ELF-1 (cell line): ENCODE measurements at regions not wholly inside any gene's neighbourhood (a gene's known extent, or its start where the extent isn't known, plus 50 kb on each side); places are given as distances from the start of the nearest gene placed in this dataset.
"Not testable (repeated sequence)": the region's sequence is repeated elsewhere in the genome, so short reads cannot be mapped to it uniquely, and the experiment has no call there.

Experiments
- DNase-seq: peaks from one replicate; pipeline ENCODE4 v3.0.0-alpha.2; 2016; ENCODE audit warnings: low read depth, low spot score

- DNase-seq, result no peak
Measured at GRCh38 chr14:71629765-71630492, 302.3 kb upstream of the RGS6 start.

DNA sequence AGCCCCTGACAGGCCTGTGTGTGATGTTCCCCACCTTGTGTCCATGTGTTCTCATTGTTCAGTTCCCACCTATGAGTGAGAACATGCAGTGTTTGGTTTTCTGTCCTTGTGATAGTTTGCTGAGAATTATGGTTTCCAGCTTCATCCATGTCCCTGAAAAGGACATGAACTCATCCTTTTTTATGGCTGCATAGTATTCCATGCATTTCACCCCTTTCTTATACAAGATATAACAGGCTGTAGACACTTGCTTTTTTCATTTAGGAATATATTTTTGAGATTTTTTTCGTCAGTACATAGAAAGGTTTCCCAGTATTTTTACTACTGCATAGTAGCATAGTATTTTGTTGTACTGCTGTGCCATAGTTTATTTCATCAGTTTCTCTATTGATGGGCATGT lies 301.2 kb upstream of the RGS6 start:
- not testable (repeated sequence) for DNase-seq

GRCh38 chr14:71632440-71632946 lies 299.7 kb upstream of the RGS6 start:
- no peak for DNase-seq

GRCh38 chr14:71636076-71636475 lies 296.2 kb upstream of the RGS6 start:
- DNase-seq, result no peak

- no peak for DNase-seq
Measured at GRCh38 chr14:71636820-71637471, 295.3 kb upstream of the RGS6 start.

DNA sequence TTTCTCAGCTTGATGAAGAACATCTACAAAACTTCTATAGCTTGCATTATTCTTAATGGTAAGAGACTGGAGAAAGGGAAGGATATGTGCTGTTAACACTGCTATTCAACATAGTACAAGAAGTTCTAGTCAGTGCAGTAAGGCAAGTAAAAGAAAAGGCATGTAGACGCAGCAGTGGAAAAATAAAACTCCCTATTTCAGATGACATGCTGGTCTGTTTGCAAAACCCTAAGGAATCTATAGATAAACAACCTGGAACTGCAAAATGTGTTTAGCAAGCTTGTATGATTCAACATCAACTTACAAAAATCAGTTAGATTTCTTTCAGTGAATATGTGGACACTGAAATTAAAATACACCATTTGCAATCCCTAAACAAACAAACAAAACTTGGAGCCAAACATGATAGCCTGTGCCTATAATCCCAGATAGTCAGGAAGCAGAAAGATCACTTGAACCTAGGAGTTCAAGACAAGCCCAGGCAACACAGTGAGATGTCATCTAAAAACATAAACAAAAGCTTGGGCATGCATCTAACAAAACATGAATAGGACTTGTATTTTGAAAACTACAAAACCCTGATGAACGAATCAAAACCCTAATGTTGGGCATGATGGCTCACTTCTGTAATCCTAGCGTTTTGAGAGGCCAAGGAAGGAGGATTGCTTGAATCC lies 293.6 kb upstream of the RGS6 start:
- DNase-seq, result no peak

DNA sequence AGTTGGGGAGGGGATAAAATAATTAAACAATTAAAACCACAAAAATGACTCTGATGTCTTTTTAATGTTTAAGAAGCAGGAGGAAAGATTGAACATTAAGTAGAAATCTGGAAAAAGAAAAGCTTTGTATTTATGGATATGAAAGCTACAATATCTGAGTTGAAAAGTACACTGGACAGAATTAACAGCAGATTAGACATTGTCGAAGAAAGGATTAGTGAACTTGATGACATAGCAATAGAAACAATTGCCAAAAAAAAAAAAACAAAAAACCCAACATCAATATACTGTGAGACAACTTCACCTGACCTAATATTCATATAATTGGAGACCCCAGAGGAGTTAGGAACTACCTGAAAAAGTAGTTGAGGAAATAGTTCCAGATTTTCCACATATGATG lies 289.5 kb upstream of the RGS6 start:
- no peak for DNase-seq

DNA sequence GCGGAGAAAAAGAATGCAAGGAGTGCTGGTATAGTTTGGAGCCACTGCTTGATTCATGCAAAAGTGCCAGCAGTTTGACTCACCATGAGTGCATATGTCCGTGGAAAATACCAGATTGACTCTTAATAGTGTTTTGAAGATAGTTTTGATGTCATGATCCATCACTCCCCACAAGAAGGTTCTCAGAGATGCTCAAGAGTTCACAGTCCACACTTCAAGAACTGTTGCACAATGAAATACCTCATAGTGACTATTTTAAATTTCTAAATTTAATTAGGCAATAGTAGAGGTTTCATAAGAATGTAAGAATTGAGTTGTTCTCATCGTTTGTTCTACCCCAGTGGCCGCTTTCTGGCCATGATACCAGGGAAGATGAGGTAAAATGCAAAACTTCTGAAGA lies 286.6 kb upstream of the RGS6 start:
- no peak for DNase-seq

DNA sequence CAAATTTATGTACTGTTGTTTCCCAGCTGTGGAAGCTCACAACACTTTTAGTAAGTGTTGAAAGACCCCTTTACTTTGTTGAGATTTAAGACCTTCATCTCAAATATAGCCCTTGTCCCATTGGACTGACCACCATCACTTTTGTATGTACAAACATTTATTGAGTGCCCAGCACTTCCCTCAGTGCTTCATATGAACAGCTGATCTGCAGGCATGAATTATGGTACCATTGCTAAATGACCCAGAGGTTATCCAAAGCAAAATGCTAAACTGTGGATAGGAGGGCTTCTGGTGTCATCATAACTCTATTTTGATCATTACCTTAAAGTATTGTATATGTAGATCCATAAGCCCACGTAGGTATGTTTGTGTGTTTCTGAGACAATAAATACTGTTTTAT lies 285.7 kb upstream of the RGS6 start:
- DNase-seq, result no peak

DNA sequence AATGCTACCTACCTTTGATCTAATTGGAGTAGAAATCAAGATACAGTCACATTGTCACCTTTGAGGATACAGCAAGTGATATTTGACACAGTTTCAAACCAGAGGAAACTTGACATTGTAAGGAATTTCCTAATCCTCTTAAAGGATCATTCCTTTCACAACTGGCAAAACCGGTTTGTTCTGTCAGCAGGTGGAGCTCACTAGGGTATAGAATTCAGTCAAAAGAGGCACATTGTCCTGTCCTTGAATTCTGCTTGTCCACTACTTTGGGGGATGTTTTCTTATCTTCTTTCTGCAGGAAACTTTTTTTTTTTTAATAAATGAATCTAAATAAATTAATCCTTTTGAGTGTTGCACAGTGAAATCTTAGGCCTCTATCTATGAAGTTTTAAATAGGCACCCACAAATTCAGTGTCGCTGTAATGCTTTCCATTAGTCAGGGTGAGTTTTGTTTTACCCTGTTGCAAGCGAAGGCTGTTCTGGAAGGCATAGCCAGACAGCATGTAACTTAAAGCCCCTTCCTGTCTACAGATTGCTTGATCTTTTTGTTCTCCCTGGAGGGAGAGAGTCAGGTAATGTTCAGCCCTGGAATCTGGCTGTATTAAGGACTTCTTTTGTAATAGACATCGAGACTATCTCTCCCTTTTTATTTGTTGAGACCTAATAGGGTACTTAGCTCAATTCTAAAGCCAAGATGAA lies 285.0 kb upstream of the RGS6 start:
- peak; percentile 40 for DNase-seq

GRCh38 chr14:71648725-71649124 lies 283.5 kb upstream of the RGS6 start:
- no peak for DNase-seq

DNA sequence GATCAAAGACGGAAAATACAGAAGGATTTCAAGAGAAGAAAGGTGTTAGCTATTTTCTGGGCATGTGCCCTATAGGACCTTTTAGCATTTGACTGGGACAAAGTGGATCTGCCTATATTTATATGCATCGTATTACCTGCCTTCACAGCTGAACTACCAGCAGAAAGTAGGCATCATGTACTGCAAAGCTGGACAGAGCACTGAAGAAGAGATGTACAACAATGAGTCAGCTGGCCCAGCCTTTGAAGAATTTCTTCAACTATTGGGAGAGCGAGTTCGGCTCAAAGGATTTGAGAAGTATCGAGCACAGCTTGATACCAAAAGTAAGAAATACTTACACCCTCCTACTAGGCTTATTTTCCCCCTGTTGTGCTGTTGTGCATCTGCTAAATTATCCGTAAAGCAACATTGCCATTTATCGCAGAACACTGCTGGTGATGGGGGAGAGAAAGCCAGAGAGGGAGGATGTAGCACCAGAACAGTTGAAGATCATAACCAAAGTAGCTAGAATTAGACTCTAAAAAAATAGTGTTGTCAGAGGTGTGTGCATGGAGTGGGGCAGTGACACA lies 282.0 kb upstream of the RGS6 start:
- DNase-seq, result no peak

DNA sequence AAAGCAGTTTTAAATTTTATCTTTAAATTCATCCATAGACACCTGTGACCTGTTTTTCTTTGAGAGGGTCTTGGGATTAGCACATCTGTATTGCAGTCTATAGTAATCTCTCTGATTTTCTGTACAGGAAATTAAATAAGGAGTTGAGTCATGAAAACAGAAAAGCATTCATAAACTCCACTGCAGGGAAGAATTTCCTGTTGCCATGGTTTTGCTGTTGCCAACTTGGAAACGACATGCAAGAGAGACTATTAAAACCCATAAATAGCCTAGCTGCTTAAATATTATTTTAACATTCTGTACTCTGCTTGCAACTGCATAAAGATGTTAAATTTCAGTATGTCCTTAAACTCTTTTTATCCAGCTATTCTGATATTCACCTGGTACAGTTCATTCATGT lies 281.0 kb upstream of the RGS6 start:
- no peak for DNase-seq

GRCh38 chr14:71652368-71652767 lies 279.9 kb upstream of the RGS6 start:
- DNase-seq, result no peak

DNA sequence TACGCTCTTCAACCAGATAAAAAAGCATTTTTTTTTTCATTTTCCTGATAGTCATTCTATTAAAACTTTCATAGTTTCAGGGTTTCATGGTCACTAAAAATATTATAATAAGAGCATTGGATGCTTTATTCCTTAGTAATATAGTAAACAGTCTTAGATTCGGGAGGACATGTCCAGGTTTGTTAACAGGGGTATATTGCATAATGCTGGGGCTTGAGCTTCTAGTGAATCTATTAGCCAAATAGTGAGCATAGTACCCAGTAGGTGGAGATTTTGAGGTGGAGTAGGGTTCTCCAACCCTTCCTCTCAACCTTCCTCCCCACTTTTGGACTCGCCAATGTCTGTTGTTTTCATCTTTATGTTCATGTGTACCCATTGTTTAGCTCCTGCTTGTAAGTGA lies 277.4 kb upstream of the RGS6 start:
- no peak for DNase-seq

DNA sequence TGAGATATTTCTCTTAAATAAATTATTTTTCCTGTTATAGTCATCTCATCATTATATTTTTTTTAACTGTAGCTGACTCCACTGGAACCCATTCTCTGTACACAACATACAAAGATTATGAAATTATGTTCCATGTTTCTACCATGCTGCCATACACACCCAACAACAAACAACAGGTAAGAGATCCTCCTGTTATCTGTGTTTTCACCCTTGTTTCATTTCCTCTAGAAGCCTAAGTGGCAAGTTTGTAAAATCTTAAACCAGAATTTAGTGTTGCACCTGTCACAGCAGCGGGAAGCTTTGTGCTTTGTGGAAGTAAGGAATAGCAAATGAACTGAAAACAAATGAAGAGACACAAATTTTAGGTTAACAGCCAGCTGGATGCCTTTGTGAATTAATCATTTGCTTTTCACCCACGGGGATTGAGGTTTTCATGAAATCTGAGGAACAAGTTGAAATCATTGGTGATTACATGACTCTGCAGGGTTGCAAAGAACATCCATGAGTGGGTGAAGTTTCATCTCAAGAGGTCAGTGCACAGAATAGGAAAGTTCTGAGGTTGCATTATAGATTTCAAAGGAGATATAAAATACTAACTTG lies 273.9 kb upstream of the RGS6 start:
- no peak for DNase-seq

- no peak for DNase-seq
Measured at GRCh38 chr14:71659159-71659558, 273.1 kb upstream of the RGS6 start.

GRCh38 chr14:71661441-71661840 lies 270.8 kb upstream of the RGS6 start:
- no peak for DNase-seq

GRCh38 chr14:71662291-71662790 lies 269.9 kb upstream of the RGS6 start:
- no peak for DNase-seq

DNA sequence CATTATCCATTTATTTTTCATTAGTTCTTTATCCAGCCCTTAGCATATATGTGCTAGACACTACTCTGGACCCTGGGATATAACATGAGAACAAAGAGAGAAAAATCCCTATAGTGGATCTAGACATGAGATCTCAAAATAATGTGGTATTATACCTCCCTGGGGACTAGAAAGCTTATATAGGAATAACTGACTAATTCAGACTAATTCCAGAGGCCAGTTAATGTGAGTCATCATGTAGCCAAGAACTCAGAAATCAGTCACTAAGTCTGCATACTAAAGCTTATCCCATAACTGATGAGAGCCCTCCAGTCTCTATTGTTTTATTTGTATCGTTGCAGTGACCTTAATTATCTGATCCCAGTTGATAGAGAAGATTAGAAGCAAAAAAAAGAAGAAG lies 267.1 kb upstream of the RGS6 start:
- no peak for DNase-seq

GRCh38 chr14:71665781-71666180 lies 266.4 kb upstream of the RGS6 start:
- no peak for DNase-seq
